Amniotic stem cell (primary cell): ENCODE measurements at regions not wholly inside any gene's neighbourhood (a gene's known extent, or its start where the extent isn't known, plus 50 kb on each side); places are given as distances from the start of the nearest gene placed in this dataset.
A peak's percentile ranks its signal among the peaks of the same experiment; 100 is the strongest.

Experiments
- DNase-seq: peaks from one replicate; lab custom pipeline; 2025; lab: John Stamatoyannopoulos, UW

DNA sequence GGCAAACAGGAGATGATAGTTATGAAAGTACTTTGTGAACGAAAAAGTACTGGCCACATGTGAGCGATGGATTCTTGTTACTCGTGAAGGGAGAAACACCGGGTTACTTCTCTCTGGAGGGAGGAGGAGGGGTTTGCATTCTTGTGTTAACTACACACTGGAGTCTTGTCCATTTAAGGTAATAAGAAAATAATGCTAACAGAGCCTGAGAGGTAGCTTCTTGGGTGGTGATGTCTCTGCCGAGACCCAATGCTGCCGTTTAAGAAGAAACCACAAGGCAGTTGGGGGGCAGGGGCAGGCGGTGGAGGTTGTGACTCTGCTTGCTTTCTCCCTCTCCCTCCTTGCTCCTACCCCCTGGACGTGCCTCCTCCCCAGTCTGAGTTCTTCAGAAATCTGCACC, 100.9 kb upstream of the ROPN1 start:
- no peak for DNase-seq

DNA sequence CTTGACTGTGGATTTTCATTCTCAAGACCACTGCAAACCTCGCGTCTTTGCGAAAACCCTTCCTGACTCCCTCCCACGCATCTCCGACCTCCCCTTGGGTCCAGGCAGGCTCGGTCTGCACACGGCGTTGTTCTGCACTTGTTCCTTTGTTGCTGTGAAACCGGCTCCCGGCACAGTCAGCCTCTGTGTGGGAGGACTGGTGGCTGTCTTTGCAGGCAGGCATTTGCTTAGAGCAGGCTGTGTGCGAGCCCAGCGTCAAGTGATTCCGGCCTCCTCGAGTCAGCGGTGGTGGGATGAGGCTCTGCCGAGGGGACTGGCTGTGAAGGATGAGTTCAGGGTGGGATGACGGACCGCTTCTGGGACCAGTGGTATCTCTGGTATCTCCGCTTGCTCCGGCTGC, 102.6 kb upstream of the ROPN1 start:
- DNase-seq: no peak

DNA sequence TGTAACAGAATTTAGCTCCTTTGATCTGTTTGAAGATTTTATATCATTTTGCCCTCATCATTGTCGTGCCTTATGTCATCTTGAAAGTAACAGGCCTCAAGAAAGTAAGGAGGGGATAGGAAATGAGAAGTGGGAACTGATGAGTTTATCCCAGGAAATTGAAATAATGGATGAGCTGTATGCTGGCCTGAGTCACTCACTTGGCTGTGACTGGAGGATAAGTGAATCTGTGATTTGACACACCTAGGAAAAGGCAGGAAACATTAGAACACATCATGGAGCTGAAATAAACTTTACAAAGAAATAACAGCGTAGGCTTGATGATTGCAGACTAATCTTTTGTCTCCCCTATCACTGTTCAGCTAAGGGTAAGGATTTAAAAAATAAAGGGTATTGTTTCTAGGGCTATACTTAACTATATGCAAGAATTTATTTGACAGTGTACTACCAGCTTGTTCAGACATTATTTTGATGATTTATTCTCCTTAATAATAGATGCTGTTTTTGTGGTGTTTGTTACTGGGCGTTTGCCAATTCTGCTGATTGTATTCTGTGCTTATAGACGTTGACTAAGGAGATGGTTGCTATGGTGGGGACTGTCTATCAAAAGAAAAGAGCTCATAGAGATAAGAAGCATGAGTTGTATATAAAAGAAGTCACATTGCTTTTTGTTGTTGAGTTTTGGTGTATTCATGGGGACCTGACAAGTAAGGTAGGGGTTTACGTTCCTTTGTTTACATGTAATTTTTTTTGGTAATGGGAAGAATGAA, 105.6 kb upstream of the ROPN1 start:
- DNase-seq: no peak

GRCh38 chr3:124101643-124102042, 109.7 kb upstream of the ROPN1 start:
- DNase-seq: no peak

DNA sequence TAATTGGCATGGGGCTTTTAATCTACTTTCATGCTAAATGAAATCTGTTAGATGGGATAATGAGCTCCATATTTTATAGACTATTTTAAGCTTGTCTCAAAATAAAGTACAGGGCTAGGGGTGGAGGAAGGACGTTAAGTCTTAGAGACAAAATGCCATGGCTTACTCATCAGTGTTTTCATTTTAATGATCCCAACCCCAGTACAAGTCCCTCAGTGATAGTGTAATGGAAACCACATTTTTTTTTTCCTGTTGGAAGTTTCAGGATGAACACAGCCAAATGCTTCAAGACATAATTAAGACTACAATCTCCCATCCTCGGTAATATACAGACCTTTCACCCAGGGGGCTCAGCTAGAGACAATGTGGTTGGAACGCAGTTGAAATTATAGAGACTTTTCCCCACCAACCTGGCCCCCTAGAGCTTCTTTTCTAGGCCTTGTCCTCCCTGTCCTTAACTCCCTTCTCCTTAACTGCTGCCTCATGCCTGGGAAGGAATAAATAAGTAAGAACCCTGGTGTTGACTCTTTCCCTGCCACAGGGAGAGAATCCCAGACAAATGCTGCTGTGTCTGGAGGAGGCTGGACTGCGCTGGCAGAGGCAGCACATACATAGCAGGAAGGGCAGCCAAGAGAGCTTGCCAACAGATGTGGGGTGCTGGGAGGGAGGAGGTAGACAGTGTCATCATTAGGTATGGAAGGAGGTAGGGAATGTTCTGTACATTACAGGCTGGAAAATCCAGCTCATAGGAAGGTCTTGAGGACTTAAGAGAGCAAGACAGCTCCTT, 115.4 kb upstream of the ROPN1 start:
- peak; percentile 14 for DNase-seq

DNA sequence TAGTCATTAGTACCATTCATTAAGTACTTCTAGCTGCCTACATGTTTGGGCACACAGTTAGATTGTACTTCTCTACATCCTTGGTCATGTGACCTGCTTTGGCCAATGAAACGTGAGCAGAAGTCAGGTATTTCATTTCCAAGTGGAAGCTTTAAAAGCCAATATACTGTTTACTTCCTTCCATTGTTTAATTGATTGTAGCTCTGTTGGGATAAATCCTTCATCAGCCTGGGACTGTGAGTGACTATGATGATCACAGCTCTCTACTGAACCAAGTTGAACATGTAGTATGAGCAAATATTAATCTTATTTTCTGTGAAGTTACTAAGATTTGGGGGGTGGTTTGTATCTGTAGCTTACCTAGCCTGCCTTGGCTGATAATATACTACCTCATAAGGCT, 116.5 kb upstream of the ROPN1 start:
- DNase-seq: no peak

DNA sequence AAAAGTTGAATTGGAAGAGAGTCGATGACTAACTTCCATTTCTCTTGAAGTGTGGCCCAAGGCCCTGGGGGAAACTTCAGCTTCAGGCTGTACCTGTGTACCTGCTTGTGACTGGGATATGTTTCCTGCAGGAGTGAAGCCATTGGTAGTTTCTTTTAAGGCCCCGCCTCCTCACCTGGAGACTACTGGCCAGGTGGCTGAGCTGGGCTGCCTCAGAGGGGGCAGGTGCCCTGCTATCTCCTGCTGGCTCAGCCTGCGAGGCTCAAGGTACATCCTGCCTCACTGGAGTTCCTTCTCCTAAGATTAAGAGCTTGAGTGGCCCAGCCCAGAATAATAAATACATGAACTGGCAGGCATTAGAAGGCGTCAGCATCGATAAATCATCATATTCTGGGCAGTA, 121.6 kb upstream of the ROPN1 start:
- no peak for DNase-seq

GRCh38 chr3:124115279-124115678, 123.4 kb upstream of the ROPN1 start:
- no peak for DNase-seq

DNA sequence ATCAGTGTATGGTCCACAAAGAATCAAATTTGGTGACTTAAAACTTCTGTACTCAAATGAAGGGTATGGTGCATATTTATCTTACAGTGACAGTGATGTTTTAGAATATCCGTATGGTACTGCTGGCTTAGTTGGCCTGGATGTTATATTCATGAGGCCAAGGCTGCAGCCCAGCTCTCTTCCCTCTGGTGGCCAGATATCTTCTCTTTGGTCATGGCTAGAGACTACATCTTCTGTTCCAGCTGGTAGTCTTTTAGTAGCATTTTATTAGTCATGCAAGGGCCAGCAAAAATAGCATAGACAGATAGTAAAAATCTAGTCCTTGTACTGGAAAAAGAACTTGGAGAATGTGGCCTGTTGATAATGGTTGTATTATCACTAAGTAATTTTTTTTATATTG, 124.0 kb upstream of the ROPN1 start:
- no peak for DNase-seq

DNA sequence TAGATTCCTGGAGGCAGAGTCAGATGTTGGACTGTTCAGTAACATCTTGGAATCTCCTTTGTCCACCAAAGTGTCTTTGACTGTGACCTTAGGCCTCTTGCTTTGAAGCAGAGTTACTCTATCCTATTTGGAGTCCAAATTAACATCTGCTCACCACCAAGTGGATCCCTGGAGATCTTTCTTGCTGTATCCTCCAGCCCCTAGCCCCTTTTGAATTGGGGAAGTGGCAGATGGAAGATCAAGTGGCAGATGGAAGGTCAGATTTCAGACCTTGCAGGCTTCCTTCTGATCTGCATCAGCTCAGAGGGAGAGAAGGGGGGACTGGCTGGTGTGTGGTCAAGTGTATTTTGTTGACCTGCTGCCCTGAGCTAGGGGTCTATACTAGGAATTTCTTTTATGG, 125.0 kb upstream of the ROPN1 start:
- no peak for DNase-seq

GRCh38 chr3:124117486-124117885, 125.6 kb upstream of the ROPN1 start:
- no peak for DNase-seq

DNA sequence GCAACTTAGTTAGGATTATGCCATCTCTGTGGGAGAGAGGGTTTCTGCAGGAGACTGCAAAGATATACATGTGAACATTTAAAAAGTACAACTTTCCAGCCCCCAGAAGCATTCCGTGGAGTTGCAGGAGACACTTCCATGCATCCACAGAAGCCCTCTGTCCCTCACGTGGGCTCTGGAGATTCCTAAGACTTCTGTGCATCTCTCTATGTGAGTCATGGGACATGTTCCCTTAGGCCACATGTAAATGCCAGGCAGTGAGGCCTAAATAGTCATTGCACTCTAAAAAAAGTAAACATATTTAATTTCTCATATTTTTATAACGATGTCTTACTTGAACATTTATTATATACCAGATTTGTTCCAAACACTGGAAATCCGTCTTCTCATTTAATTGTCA, 126.5 kb upstream of the ROPN1 start:
- peak; percentile 27 for DNase-seq

- DNase-seq: peak; percentile 75
Observed at GRCh38 chr3:124119056-124119716, 127.3 kb upstream of the ROPN1 start.

GRCh38 chr3:124121379-124122312, 129.7 kb upstream of the ROPN1 start:
- DNase-seq: no peak

DNA sequence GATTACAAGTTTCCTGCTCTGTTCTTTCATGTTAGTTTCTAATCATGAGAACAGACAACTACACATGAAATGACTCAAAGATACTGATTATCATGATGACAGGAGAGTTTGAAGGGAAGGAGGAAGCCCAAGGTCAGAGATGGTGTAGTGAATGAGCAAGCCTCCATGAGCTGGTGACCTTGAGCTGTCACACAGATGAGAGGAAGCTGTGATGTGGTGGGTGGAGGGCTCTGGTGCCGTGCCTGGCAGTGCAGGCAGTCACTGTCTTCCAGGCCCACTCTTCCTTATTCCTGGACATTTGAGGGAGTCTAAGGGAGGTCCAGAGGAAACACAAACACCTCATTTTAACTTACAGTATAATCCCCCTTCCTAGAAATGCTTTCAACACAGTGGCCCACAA, 133.4 kb upstream of the ROPN1 start:
- DNase-seq: no peak

DNA sequence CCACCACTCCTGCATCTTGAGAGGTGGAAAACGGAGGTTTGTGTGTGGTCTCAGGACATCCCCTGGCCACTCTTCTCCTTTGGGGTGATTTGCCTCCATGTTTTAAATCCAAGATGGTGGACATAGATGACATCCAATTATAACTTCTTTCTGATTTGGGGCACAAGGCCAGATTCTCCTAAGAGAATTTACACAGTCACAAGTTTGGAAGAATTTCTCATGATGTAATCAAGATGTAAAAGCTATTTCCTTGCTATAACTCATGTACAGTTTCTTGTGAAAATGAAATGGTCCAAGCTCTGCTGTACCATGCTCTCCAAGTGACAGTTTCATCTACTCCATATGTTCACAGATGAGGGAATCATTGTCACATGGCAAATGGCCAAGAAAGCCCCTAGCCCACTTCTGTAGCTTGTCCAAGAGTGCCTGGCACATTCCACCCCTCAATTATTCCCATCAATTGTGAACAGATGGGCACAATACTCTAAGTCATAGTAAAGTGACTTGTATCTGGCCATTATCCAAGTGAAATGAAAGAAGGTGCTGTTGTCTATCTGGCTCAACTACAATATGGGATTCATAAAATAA, 134.6 kb upstream of the ROPN1 start:
- DNase-seq: no peak

DNA sequence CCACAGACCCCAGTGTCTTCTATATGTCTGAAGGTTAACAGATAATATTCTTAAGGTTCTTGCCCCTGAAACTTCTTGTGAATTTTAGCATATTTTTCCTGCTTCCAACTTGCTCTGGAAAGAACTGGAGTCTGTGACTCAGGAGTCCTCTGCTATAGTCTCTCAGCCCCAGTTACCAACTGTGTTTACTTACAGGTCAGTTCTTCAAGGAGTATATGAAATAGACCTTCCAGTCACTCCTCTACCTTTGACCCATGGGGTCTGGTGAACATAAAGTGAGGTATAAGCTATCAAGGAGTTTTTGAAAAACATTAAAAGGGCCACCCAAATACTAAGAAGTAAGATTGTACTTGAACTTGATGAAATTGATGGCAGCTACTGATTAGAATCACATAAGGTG, 139.2 kb upstream of the ROPN1 start:
- no peak for DNase-seq

DNA sequence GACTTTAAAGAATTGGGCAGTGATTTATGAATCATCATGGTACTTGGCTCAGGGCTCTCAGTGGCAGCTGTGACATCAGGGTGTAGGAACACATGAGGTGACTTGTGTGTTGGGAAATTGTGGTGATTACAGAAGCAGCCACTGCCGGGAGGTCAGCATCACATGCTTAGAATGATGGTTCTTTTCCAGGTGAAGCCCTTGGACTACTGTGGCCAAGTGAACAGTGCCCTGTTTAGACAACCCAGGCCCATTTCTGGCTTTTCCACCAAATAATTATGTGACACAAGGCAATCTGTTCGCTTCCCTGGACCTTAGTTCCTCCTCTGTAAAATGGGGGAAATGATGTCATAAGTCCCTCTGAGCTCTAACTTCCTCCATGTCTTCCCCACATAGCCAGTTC, 139.7 kb upstream of the ROPN1 start:
- no peak for DNase-seq

GRCh38 chr3:124132813-124133212, 140.9 kb upstream of the ROPN1 start:
- DNase-seq: no peak

- no peak for DNase-seq
Observed at GRCh38 chr3:124133366-124133940, 141.5 kb upstream of the ROPN1 start.

GRCh38 chr3:124137216-124137615, 145.3 kb upstream of the ROPN1 start:
- DNase-seq: no peak
